HUES6 (cell line): ENCODE measurements at regions not wholly inside any gene's neighbourhood (a gene's known extent, or its start where the extent isn't known, plus 50 kb on each side); places are given as distances from the start of the nearest gene placed in this dataset.

Source experiments
- H3K27ac ChIP-seq: 2 replicates; pipeline ENCODE4 v1.7.0; 2013; ENCODE audit warnings: low read depth, mild to moderate bottlenecking, low read length, inconsistent platforms
- H3K27me3 ChIP-seq: 2 replicates; pipeline ENCODE4 v1.6.1; 2013; ENCODE audit warnings: low read length; ENCODE audit not compliant: control insufficient read depth, insufficient read depth
- H3K36me3 ChIP-seq: 2 replicates; pipeline ENCODE4 v1.6.1; 2013; ENCODE audit warnings: low read length; ENCODE audit not compliant: control insufficient read depth, insufficient read depth
- H3K4me1 ChIP-seq: 2 replicates; pipeline ENCODE4 v1.6.1; 2013; ENCODE audit warnings: low read length; ENCODE audit not compliant: control insufficient read depth, insufficient read depth
- H3K4me3 ChIP-seq: 2 replicates; pipeline ENCODE4 v1.5.1; 2013; ENCODE audit warnings: low read depth, low read length
- H3K9ac ChIP-seq: one replicate; pipeline ENCODE4 v1.6.1; 2013; ENCODE audit warnings: mild to moderate bottlenecking, low read length
- H3K9me3 ChIP-seq: 2 replicates; pipeline ENCODE4 v1.6.1; 2013; ENCODE audit warnings: low read depth, low read length; ENCODE audit not compliant: control insufficient read depth, insufficient read depth

- Histone ChIP-seq H3K36me3 (no peaks in the 10 kb centered on the region), H3K9me3 (no peaks in the 10 kb centered on the region), H3K27ac (no peak overlapping the region), H3K4me3 (no peak overlapping the region), H3K27me3 (no peaks in the 10 kb centered on the region), H3K9ac (no peak overlapping the region), H3K4me1 (no peaks in the 10 kb centered on the region)
Observed at GRCh38 chr11:134524896-134525845, 113.1 kb upstream of the B3GAT1 start.

DNA sequence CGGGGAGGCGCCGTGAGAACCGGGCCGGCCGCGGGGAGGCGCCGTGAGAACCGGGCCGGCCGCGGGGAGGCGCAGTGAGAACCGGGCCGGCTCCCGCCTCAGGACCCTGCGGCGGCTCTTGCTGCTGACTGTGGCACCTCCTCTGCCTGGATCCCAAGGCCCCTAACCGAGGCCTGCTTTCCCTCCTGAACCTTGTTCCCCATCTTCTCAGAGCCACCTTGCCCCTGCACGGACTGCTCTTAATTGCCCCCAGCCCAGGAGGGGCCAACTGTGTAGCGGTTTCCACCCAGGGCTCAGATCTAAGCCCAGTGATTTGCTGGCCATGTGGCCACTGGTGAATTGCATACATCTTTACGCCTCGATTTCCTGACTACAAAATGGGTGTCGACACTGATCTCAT lies 112.2 kb upstream of the B3GAT1 start:
- Histone ChIP-seq H3K27ac (no peak overlapping the region), H3K9me3 (no peaks in the 10 kb centered on the region), H3K9ac (no peak overlapping the region), H3K4me3 (no peak overlapping the region), H3K4me1 (no peaks in the 10 kb centered on the region), H3K36me3 (no peaks in the 10 kb centered on the region), H3K27me3 (no peaks in the 10 kb centered on the region)

DNA sequence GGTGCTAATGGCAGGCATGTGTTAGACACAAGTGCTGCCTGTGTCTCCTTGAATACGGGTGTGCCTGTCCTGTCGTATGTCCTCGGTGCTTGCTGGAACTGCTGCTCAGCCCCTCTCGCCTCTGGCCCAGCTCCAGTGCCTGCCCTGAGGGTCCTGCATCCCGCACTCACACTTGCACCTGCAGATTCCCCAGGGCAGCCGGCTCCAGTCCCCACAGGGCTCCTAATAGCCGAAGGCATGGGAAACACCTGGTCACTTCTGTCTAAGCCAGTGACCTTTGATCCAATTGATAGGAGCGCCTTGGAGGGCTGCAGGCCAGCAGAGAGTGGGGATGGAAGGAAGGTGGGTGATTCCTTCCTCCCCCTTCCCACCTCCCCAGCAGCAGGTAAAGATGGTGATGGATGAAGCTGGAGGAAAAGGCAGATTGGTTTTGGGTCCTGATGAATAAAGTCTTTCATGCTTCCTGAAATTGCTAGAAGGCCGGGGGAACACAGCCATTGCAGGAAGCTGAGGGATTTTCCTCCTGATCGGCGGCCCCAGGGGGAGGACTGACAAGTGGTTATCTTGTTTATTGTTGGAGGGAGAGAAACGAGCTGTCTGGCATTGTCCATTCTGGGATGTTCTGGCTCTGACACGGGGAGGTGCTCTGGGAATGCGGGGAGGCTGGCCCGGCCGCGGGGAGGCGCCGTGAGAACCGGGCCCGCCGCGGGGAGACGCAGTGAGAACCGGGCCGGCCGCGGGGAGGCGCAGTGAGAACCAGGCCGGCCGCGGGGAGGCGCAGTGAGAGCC lies 110.9 kb upstream of the B3GAT1 start:
- H3K36me3 ChIP-seq, result no peaks in the 10 kb centered on the region
- no peaks in the 10 kb centered on the region for H3K27me3 ChIP-seq
- no peak overlapping the region for H3K27ac ChIP-seq
- H3K9ac ChIP-seq, result no peak overlapping the region
- no peaks in the 10 kb centered on the region for H3K9me3 ChIP-seq
- H3K4me1 ChIP-seq, result no peaks in the 10 kb centered on the region
- no peak overlapping the region for H3K4me3 ChIP-seq

GRCh38 chr11:134521452-134522289 lies 109.6 kb upstream of the B3GAT1 start:
- Histone ChIP-seq H3K27me3 (no peaks in the 10 kb centered on the region), H3K4me3 (no peak overlapping the region), H3K9me3 (no peaks in the 10 kb centered on the region), H3K4me1 (no peaks in the 10 kb centered on the region), H3K9ac (no peak overlapping the region), H3K36me3 (no peaks in the 10 kb centered on the region), H3K27ac (no peak overlapping the region)

DNA sequence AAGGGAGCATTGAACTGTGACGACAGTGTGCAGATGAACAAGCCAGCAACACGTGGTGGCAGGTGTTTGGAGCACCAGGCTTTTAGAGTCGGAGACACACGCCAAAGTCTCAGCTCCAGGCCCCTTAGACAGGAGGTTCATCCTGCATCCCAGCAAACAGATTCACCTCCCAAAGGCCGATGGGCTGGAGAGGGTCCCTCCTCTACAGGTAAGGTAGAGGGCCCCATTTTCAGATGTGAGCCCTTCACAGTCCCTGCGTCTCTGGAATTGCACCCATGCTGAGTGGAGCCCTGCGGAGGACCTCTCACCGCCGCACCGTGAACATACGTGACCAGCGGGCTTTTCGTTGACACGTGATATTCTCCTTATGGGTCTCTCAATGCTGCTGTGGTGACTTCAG lies 109.0 kb upstream of the B3GAT1 start:
- no peaks in the 10 kb centered on the region for H3K36me3 ChIP-seq
- H3K27me3 ChIP-seq, result no peaks in the 10 kb centered on the region
- no peak overlapping the region for H3K4me3 ChIP-seq
- no peaks in the 10 kb centered on the region for H3K4me1 ChIP-seq
- no peaks in the 10 kb centered on the region for H3K9me3 ChIP-seq
- H3K27ac ChIP-seq, result no peak overlapping the region
- H3K9ac ChIP-seq, result no peak overlapping the region

DNA sequence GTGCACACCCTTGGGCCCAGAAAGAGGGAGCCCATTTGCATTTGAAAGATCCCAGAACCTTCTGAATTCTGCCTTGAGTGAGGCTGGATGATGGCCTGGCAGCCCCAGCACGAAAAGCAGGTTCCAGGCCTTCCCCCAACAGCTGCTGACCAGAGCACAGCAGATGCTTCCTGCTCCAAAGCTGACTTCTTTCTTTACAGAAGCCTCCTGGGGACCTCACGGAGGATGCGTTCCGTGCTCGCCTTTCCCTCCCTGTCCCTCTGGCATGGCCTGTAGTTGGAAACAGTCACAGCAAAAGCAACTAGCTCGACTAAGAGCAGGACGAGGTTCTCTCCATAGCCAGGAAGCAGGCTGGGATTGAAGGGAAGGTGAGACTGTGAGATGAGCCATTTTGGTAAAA lies 107.7 kb upstream of the B3GAT1 start:
- Histone ChIP-seq H3K27ac (no peak overlapping the region), H3K9me3 (no peaks in the 10 kb centered on the region), H3K27me3 (no peaks in the 10 kb centered on the region), H3K9ac (no peak overlapping the region), H3K4me1 (no peaks in the 10 kb centered on the region), H3K36me3 (no peaks in the 10 kb centered on the region), H3K4me3 (no peak overlapping the region)

DNA sequence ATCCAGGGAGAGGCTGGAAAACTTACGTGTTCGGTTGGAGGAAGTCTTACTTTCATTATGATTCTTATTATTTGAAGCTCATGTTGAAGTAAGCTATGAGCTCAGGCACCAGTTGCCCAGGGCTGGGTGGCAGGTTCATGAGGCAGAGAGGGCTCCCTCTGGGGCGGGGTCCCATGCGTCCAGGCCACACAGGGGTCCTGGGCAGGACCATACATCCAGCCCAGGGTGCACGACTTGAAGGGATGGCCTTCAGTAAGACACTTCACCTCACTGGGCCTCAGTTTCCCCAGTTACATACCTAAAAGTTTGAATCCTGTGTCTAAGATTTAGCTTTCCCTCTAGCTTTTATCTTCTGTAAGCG lies 107.3 kb upstream of the B3GAT1 start:
- H3K36me3 ChIP-seq, result no peaks in the 10 kb centered on the region
- H3K4me3 ChIP-seq, result no peak overlapping the region
- no peaks in the 10 kb centered on the region for H3K4me1 ChIP-seq
- no peaks in the 10 kb centered on the region for H3K9me3 ChIP-seq
- no peak overlapping the region for H3K9ac ChIP-seq
- no peak overlapping the region for H3K27ac ChIP-seq
- no peaks in the 10 kb centered on the region for H3K27me3 ChIP-seq

GRCh38 chr11:134518616-134519389 lies 106.8 kb upstream of the B3GAT1 start:
- H3K36me3 ChIP-seq, result no peaks in the 10 kb centered on the region
- no peaks in the 10 kb centered on the region for H3K4me1 ChIP-seq
- no peaks in the 10 kb centered on the region for H3K27me3 ChIP-seq
- H3K4me3 ChIP-seq, result no peak overlapping the region
- H3K27ac ChIP-seq, result no peak overlapping the region
- no peaks in the 10 kb centered on the region for H3K9me3 ChIP-seq
- no peak overlapping the region for H3K9ac ChIP-seq

GRCh38 chr11:134517621-134518293 lies 105.7 kb upstream of the B3GAT1 start:
- Histone ChIP-seq H3K36me3 (no peaks in the 10 kb centered on the region), H3K27me3 (peaks cover 6% of the 10 kb centered on the region; the same call in 1 of the 2 replicates), H3K9ac (no peak overlapping the region), H3K4me1 (no peaks in the 10 kb centered on the region), H3K9me3 (no peaks in the 10 kb centered on the region), H3K4me3 (no peak overlapping the region), H3K27ac (no peak overlapping the region)

DNA sequence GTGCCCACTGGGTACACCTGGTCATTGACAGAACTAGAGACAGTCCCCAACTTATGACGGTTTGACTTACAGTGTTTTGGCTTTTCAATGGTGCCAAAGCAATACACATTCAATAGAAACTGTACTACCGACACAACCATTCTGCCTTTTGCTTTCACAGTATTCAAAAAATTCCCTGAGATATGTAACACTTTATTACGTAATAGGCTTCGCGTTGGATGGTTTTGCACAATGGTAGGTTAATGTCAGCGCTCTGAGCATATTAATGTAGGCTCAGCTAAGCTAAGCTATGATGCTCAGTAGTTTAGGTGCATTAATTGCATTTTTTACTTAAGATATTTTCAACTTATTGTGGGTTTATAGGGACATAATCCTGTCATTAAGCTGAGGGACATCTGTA lies 105.1 kb upstream of the B3GAT1 start:
- H3K36me3 ChIP-seq, result no peaks in the 10 kb centered on the region
- no peak overlapping the region for H3K27ac ChIP-seq
- peaks cover 6% of the 10 kb centered on the region for H3K27me3 ChIP-seq
- no peak overlapping the region for H3K4me3 ChIP-seq
- H3K9me3 ChIP-seq, result no peaks in the 10 kb centered on the region
- no peaks in the 10 kb centered on the region for H3K4me1 ChIP-seq
- H3K9ac ChIP-seq, result no peak overlapping the region
